DND-41 (cell line): ENCODE measurements at regions not wholly inside any gene's neighbourhood (a gene's known extent, or its start where the extent isn't known, plus 50 kb on each side); places are given as distances from the start of the nearest gene placed in this dataset.

Source experiments
- ATAC-seq: fragments of 200-7000 bp; cut with Tn5 transposase; 3 replicates; pipeline ENCODE4 v1.9.1; 2021; ENCODE audit warnings: low read depth; ENCODE audit not compliant: insufficient read depth
- DNase-seq: peaks from one replicate; pipeline ENCODE4 v3.0.0-alpha.2; 2020
- H2AFZ ChIP-seq: 2 replicates; pipeline ENCODE4 v1.6.0; 2012; ENCODE audit warnings: low read depth, low read length
- H3K27ac ChIP-seq: 2 replicates; pipeline ENCODE4 v1.5.1; 2012; ENCODE audit warnings: low read length, inconsistent platforms
- H3K27me3 ChIP-seq: fragments of 200-600 bp; sonication (generic); 2 replicates; pipeline ENCODE4 v1.6.0; 2012; ENCODE audit warnings: low read length, mild to moderate bottlenecking, inconsistent platforms; ENCODE audit not compliant: insufficient read depth, poor library complexity
- H3K36me3 ChIP-seq: 2 replicates; pipeline ENCODE4 v1.5.1; 2012; ENCODE audit warnings: low read length, inconsistent platforms; ENCODE audit not compliant: insufficient read depth
- H3K4me1 ChIP-seq: 2 replicates; pipeline ENCODE4 v1.5.1; 2012; ENCODE audit warnings: mild to moderate bottlenecking, low read length; ENCODE audit not compliant: insufficient read depth
- H3K4me2 ChIP-seq: 2 replicates; pipeline ENCODE4 v1.6.0; 2012; ENCODE audit warnings: mild to moderate bottlenecking, moderate library complexity, low read length, inconsistent platforms; ENCODE audit not compliant: insufficient read depth
- H3K4me3 ChIP-seq, 2 experiments: fragments of 200-600 bp in 1 of 2; shearing (Covaris generic) in 1 of 2; 2 replicates each; pipeline ENCODE4 v1.5.1; 2012 to 2016; ENCODE audit warnings: inconsistent platforms in 2 of 2, low read length in 2 of 2, mild to moderate bottlenecking in 2 of 2, low read depth in 1 of 2, moderate library complexity in 1 of 2
- H3K79me2 ChIP-seq: 2 replicates; pipeline ENCODE4 v1.6.0; 2012; ENCODE audit warnings: low read length, inconsistent platforms; ENCODE audit not compliant: insufficient read depth
- H3K9ac ChIP-seq: 2 replicates; pipeline ENCODE4 v1.6.0; 2012; ENCODE audit warnings: low read depth, mild to moderate bottlenecking, inconsistent platforms, low read length, moderate library complexity
- H3K9me3 ChIP-seq: 2 replicates; pipeline ENCODE4 v1.5.1; 2012; ENCODE audit warnings: low read length, moderate library complexity, mild to moderate bottlenecking, inconsistent platforms; ENCODE audit not compliant: insufficient read depth, severe bottlenecking
- H4K20me1 ChIP-seq: 2 replicates; pipeline ENCODE4 v1.6.0; 2012; ENCODE audit warnings: low read length; ENCODE audit not compliant: insufficient read depth
- CTCF ChIP-seq: IDR thresholded peaks from 2 replicates; pipeline ENCODE4 v1.5.1; 2012; ENCODE audit warnings: borderline replicate concordance, low read length, moderate library complexity, mild to moderate bottlenecking; ENCODE audit not compliant: poor library complexity, severe bottlenecking; ENCODE audit errors: extremely low read depth
- EZH2 ChIP-seq: IDR thresholded peaks from 3 replicates; pipeline ENCODE4 v1.6.1; 2012; ENCODE audit warnings: borderline replicate concordance, low read depth, mild to moderate bottlenecking, moderate library complexity, low read length, inconsistent platforms; ENCODE audit not compliant: severe bottlenecking

- TF ChIP-seq EZH2 (no peak), CTCF (no peak)
- ATAC-seq (no peak), DNase-seq (no peak)
- Histone ChIP-seq H3K4me3 (no peak overlapping the region), H3K9ac (no peak overlapping the region), H4K20me1 (no peaks in the 10 kb centered on the region), H3K27me3 (no peaks in the 10 kb centered on the region), H3K27ac (no peak overlapping the region), H3K4me1 (peaks cover 19% of the 10 kb centered on the region), H3K79me2 (no peaks in the 10 kb centered on the region), H2AFZ (no peak overlapping the region), H3K9me3 (no peaks in the 10 kb centered on the region), H3K36me3 (no peaks in the 10 kb centered on the region), H3K4me2 (no peak overlapping the region)
Observed at GRCh38 chr17:55580596-55581133, 69.4 kb upstream of the SMIM36 start.

GRCh38 chr17:55577687-55578086 is 66.4 kb upstream of the SMIM36 start:
- H3K36me3 ChIP-seq: no peaks in the 10 kb centered on the region
- no peak overlapping the region for H3K4me3 ChIP-seq
- DNase-seq (peak; percentile 74), ATAC-seq (peak; percentile 96)
- no peaks in the 10 kb centered on the region for H4K20me1 ChIP-seq
- TF ChIP-seq CTCF: no peak
- no peak for TF ChIP-seq EZH2
- no peak overlapping the region for H3K4me2 ChIP-seq
- H3K27me3 ChIP-seq: peaks cover 3% of the 10 kb centered on the region
- no peak overlapping the region for H3K9ac ChIP-seq
- H3K27ac ChIP-seq: no peak overlapping the region
- H3K9me3 ChIP-seq: no peaks in the 10 kb centered on the region
- peaks cover 19% of the 10 kb centered on the region for H3K4me1 ChIP-seq
- no peak overlapping the region for H2AFZ ChIP-seq
- H3K79me2 ChIP-seq: no peaks in the 10 kb centered on the region

DNA sequence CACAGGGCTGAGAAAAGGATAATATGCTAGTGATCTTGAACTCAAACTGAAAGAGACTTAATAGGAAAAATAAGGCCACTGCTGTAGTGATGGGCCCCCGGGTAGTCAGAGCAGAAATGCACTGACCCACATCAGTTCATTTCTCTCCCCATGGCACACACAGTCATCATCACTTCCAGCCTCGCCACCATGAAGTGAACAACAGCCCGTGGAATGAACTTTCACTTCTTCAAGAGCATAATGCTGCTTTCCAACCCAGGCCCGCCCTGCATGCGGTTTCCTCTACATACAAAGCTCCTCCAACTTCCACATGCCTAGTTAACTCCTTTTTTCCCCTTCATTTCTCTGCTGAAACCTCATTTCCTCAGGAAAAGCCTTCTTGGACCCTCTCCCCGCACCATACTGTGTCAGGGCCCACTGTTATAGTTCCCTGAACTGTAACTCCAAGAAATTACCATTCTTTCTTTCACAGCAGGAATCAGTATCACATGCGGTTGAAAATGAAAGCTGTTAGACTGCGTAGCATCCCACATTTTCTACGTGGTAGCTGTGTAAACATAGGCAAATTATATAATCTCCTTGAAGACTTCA is 65.8 kb upstream of the SMIM36 start:
- Histone ChIP-seq H2AFZ (peak overlapping the region; percentile 43), H3K36me3 (no peaks in the 10 kb centered on the region), H3K9me3 (no peaks in the 10 kb centered on the region), H3K4me1 (peaks cover 19% of the 10 kb centered on the region), H3K4me3 (no peak overlapping the region), H3K9ac (no peak overlapping the region), H3K27ac (peak overlapping the region; percentile 34; the same call in 1 of the 2 replicates), H3K4me2 (peak overlapping the region; percentile 26; the same call in 1 of the 2 replicates), H3K79me2 (no peaks in the 10 kb centered on the region), H4K20me1 (no peaks in the 10 kb centered on the region), H3K27me3 (peaks cover 3% of the 10 kb centered on the region)
- peak; percentile 60 for ATAC-seq
- no peak for TF ChIP-seq CTCF
- no peak for TF ChIP-seq EZH2
- peak; percentile 41 for DNase-seq
